ENCODE measurements at regions not wholly inside any gene's neighbourhood (a gene's known extent, or its start where the extent isn't known, plus 50 kb on each side); places are given as distances from the start of the nearest gene placed in this dataset.

- TF ChIP-seq EZH2 (IDR thresholded peaks at IDR 0.05; ENCODE audit: low read depth): no peak
- peak; percentile 80 for TF ChIP-seq CTCF (conservative IDR thresholded peaks at IDR 0.05)
Measured at GRCh38 chrX:110852180-110852579, 56.6 kb upstream of the CHRDL1 start.

All from PC-9 (cell line).